ENCODE measurements at regions not wholly inside any gene's neighbourhood (a gene's known extent, or its start where the extent isn't known, plus 50 kb on each side); places are given as distances from the start of the nearest gene placed in this dataset.

GRCh38 chrX:107522901-107523300 lies 73.4 kb downstream of the FRMPD3 start:
- no peak for TF ChIP-seq PAX5 (IDR thresholded peaks at IDR 0.05; ENCODE audit: insufficient read depth, low read length, severe bottlenecking)
- TF ChIP-seq POLR2AphosphoS5 (IDR thresholded peaks at IDR 0.05; ENCODE audit: low read depth, low read length) = no peak
- FAIRE-seq = no peak
- DNase-seq (ENCODE audit: insufficient read length, low spot score) = no peak

GRCh38 chrX:107526141-107526540 lies 76.7 kb downstream of the FRMPD3 start:
- DNase-seq (ENCODE audit: insufficient read length, low spot score) (no peak), FAIRE-seq (no peak)
- TF ChIP-seq POLR2AphosphoS5 (IDR thresholded peaks at IDR 0.05; ENCODE audit: low read depth, low read length) (no peak), POU2F2 (IDR thresholded peaks at IDR 0.05; ENCODE audit: low read depth, low read length) (no peak), POLR2A (IDR thresholded peaks at IDR 0.05; ENCODE audit: low read depth, low read length) (no peak), PAX5 (IDR thresholded peaks at IDR 0.05; ENCODE audit: insufficient read depth, low read length, severe bottlenecking) (no peak), TAF1 (IDR thresholded peaks at IDR 0.05; ENCODE audit: low read depth, low read length) (no peak), SPI1 (IDR thresholded peaks at IDR 0.05; ENCODE audit: low read depth, low read length) (no peak)

GRCh38 chrX:107530141-107530540 lies 80.7 kb downstream of the FRMPD3 start:
- DNase-seq (ENCODE audit: insufficient read length, low spot score) = no peak
- no peak for TF ChIP-seq POLR2AphosphoS5 (IDR thresholded peaks at IDR 0.05; ENCODE audit: low read depth, low read length)
- TF ChIP-seq POLR2A (IDR thresholded peaks at IDR 0.05; ENCODE audit: low read depth, low read length) = no peak
- no peak for TF ChIP-seq SPI1 (IDR thresholded peaks at IDR 0.05; ENCODE audit: low read depth, low read length)
- FAIRE-seq = no peak

- TF ChIP-seq POLR2A (IDR thresholded peaks at IDR 0.05; ENCODE audit: low read depth, low read length) = no peak
- peak; percentile 70 for FAIRE-seq
- DNase-seq (ENCODE audit: insufficient read length, low spot score) = no peak
Observed at GRCh38 chrX:107537815-107538214, 88.4 kb downstream of the FRMPD3 start.

GRCh38 chrX:107541244-107541643 lies 87.1 kb upstream of the PRPS1 start:
- DNase-seq (ENCODE audit: insufficient read length, low spot score) (no peak), FAIRE-seq (no peak)
- TF ChIP-seq POLR2A (IDR thresholded peaks at IDR 0.05; ENCODE audit: low read depth, low read length) = no peak
- TF ChIP-seq PAX5 (IDR thresholded peaks at IDR 0.05; ENCODE audit: insufficient read depth, low read length, severe bottlenecking) = no peak
- TF ChIP-seq TAF1 (IDR thresholded peaks at IDR 0.05; ENCODE audit: low read depth, low read length) = no peak
- no peak for TF ChIP-seq POLR2AphosphoS5 (IDR thresholded peaks at IDR 0.05; ENCODE audit: low read depth, low read length)
- no peak for TF ChIP-seq POU2F2 (IDR thresholded peaks at IDR 0.05; ENCODE audit: low read depth, low read length)
- TF ChIP-seq SPI1 (IDR thresholded peaks at IDR 0.05; ENCODE audit: low read depth, low read length) = no peak

- TF ChIP-seq PAX5 (IDR thresholded peaks at IDR 0.05; ENCODE audit: insufficient read depth, low read length, severe bottlenecking) (no peak), TAF1 (IDR thresholded peaks at IDR 0.05; ENCODE audit: low read depth, low read length) (no peak), POLR2A (IDR thresholded peaks at IDR 0.05; ENCODE audit: low read depth, low read length) (no peak), POU2F2 (IDR thresholded peaks at IDR 0.05; ENCODE audit: low read depth, low read length) (no peak), SPI1 (IDR thresholded peaks at IDR 0.05; ENCODE audit: low read depth, low read length) (no peak), POLR2AphosphoS5 (IDR thresholded peaks at IDR 0.05; ENCODE audit: low read depth, low read length) (no peak)
- FAIRE-seq (no peak), DNase-seq (ENCODE audit: insufficient read length, low spot score) (no peak)
Observed at GRCh38 chrX:107542040-107542439, 86.3 kb upstream of the PRPS1 start.

GRCh38 chrX:107542500-107542899 lies 85.8 kb upstream of the PRPS1 start:
- FAIRE-seq = no peak
- DNase-seq (ENCODE audit: insufficient read length, low spot score) = no peak
- TF ChIP-seq SPI1 (IDR thresholded peaks at IDR 0.05; ENCODE audit: low read depth, low read length) (no peak), POU2F2 (IDR thresholded peaks at IDR 0.05; ENCODE audit: low read depth, low read length) (no peak), POLR2A (IDR thresholded peaks at IDR 0.05; ENCODE audit: low read depth, low read length) (no peak), TAF1 (IDR thresholded peaks at IDR 0.05; ENCODE audit: low read depth, low read length) (no peak), PAX5 (IDR thresholded peaks at IDR 0.05; ENCODE audit: insufficient read depth, low read length, severe bottlenecking) (no peak), POLR2AphosphoS5 (IDR thresholded peaks at IDR 0.05; ENCODE audit: low read depth, low read length) (no peak)

GRCh38 chrX:107547621-107548020 lies 80.7 kb upstream of the PRPS1 start:
- DNase-seq (ENCODE audit: insufficient read length, low spot score) (no peak), FAIRE-seq (no peak)
- TF ChIP-seq POLR2AphosphoS5 (IDR thresholded peaks at IDR 0.05; ENCODE audit: low read depth, low read length) = no peak
- TF ChIP-seq POLR2A (IDR thresholded peaks at IDR 0.05; ENCODE audit: low read depth, low read length) = no peak
- TF ChIP-seq TAF1 (IDR thresholded peaks at IDR 0.05; ENCODE audit: low read depth, low read length) = no peak
- no peak for TF ChIP-seq POU2F2 (IDR thresholded peaks at IDR 0.05; ENCODE audit: low read depth, low read length)
- no peak for TF ChIP-seq PAX5 (IDR thresholded peaks at IDR 0.05; ENCODE audit: insufficient read depth, low read length, severe bottlenecking)
- no peak for TF ChIP-seq SPI1 (IDR thresholded peaks at IDR 0.05; ENCODE audit: low read depth, low read length)

- DNase-seq (ENCODE audit: insufficient read length, low spot score) = no peak
- no peak for FAIRE-seq
- TF ChIP-seq TAF1 (IDR thresholded peaks at IDR 0.05; ENCODE audit: low read depth, low read length) = no peak
- TF ChIP-seq POU2F2 (IDR thresholded peaks at IDR 0.05; ENCODE audit: low read depth, low read length) = no peak
- no peak for TF ChIP-seq POLR2AphosphoS5 (IDR thresholded peaks at IDR 0.05; ENCODE audit: low read depth, low read length)
- TF ChIP-seq SPI1 (IDR thresholded peaks at IDR 0.05; ENCODE audit: low read depth, low read length) = no peak
Observed at GRCh38 chrX:107548775-107549174, 79.5 kb upstream of the PRPS1 start.

GRCh38 chrX:107549504-107549903 lies 78.8 kb upstream of the PRPS1 start:
- DNase-seq (ENCODE audit: insufficient read length, low spot score) (no peak), FAIRE-seq (no peak)
- TF ChIP-seq SPI1 (IDR thresholded peaks at IDR 0.05; ENCODE audit: low read depth, low read length) (no peak), POLR2AphosphoS5 (IDR thresholded peaks at IDR 0.05; ENCODE audit: low read depth, low read length) (no peak), POLR2A (IDR thresholded peaks at IDR 0.05; ENCODE audit: low read depth, low read length) (no peak), TAF1 (IDR thresholded peaks at IDR 0.05; ENCODE audit: low read depth, low read length) (no peak), POU2F2 (IDR thresholded peaks at IDR 0.05; ENCODE audit: low read depth, low read length) (no peak), PAX5 (IDR thresholded peaks at IDR 0.05; ENCODE audit: insufficient read depth, low read length, severe bottlenecking) (no peak)

GRCh38 chrX:107551546-107551945 lies 76.8 kb upstream of the PRPS1 start:
- no peak for TF ChIP-seq PAX5 (IDR thresholded peaks at IDR 0.05; ENCODE audit: insufficient read depth, low read length, severe bottlenecking)
- TF ChIP-seq POU2F2 (IDR thresholded peaks at IDR 0.05; ENCODE audit: low read depth, low read length) = no peak
- no peak for TF ChIP-seq SPI1 (IDR thresholded peaks at IDR 0.05; ENCODE audit: low read depth, low read length)
- no peak for TF ChIP-seq TAF1 (IDR thresholded peaks at IDR 0.05; ENCODE audit: low read depth, low read length)
- no peak for TF ChIP-seq POLR2AphosphoS5 (IDR thresholded peaks at IDR 0.05; ENCODE audit: low read depth, low read length)
- FAIRE-seq = no peak
- no peak for DNase-seq (ENCODE audit: insufficient read length, low spot score)
